ENCODE measurements at regions not wholly inside any gene's neighbourhood (a gene's known extent, or its start where the extent isn't known, plus 50 kb on each side); places are given as distances from the start of the nearest gene placed in this dataset.

- TF ChIP-seq, protein P1, sequence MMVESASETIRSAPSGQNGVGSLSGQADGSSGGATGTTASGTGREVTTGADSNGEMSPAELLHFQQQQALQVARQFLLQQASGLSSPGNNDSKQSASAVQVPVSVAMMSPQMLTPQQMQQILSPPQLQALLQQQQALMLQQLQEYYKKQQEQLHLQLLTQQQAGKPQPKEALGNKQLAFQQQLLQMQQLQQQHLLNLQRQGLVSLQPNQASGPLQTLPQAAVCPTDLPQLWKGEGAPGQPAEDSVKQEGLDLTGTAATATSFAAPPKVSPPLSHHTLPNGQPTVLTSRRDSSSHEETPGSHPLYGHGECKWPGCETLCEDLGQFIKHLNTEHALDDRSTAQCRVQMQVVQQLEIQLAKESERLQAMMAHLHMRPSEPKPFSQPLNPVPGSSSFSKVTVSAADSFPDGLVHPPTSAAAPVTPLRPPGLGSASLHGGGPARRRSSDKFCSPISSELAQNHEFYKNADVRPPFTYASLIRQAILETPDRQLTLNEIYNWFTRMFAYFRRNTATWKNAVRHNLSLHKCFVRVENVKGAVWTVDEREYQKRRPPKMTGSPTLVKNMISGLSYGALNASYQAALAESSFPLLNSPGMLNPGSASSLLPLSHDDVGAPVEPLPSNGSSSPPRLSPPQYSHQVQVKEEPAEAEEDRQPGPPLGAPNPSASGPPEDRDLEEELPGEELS (CRISPR knock-in tag; IDR thresholded peaks at IDR 0.05): no peak
- TF ChIP-seq, protein P2, sequence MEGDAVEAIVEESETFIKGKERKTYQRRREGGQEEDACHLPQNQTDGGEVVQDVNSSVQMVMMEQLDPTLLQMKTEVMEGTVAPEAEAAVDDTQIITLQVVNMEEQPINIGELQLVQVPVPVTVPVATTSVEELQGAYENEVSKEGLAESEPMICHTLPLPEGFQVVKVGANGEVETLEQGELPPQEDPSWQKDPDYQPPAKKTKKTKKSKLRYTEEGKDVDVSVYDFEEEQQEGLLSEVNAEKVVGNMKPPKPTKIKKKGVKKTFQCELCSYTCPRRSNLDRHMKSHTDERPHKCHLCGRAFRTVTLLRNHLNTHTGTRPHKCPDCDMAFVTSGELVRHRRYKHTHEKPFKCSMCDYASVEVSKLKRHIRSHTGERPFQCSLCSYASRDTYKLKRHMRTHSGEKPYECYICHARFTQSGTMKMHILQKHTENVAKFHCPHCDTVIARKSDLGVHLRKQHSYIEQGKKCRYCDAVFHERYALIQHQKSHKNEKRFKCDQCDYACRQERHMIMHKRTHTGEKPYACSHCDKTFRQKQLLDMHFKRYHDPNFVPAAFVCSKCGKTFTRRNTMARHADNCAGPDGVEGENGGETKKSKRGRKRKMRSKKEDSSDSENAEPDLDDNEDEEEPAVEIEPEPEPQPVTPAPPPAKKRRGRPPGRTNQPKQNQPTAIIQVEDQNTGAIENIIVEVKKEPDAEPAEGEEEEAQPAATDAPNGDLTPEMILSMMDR (IDR thresholded peaks at IDR 0.05): no peak
- no peak for TF ChIP-seq SMAD3 (CRISPR knock-in tag; IDR thresholded peaks at IDR 0.05; ENCODE audit: borderline replicate concordance)
- no peak for TF ChIP-seq PREB (CRISPR knock-in tag; IDR thresholded peaks at IDR 0.05; ENCODE audit: borderline replicate concordance)
Observed at GRCh38 chr12:46468813-46469212, 96.2 kb upstream of the SLC38A2 start.

Data from WTC11 (cell line).